ENCODE measurements at regions not wholly inside any gene's neighbourhood (a gene's known extent, or its start where the extent isn't known, plus 50 kb on each side); places are given as distances from the start of the nearest gene placed in this dataset.

- H3K27ac ChIP-seq, result no peak overlapping the region
- no peak for TF ChIP-seq CTCF (conservative IDR thresholded peaks at IDR 0.05)
- TF ChIP-seq ZFX (IDR thresholded peaks at IDR 0.05), result no peak
Observed at GRCh38 chr16:86355531-86355930, 154.8 kb upstream of the FOXF1 start.

GRCh38 chr16:86355951-86356350 is 154.4 kb upstream of the FOXF1 start:
- TF ChIP-seq ZFX (IDR thresholded peaks at IDR 0.05), result no peak
- no peak for TF ChIP-seq CTCF (conservative IDR thresholded peaks at IDR 0.05)
- H3K27ac ChIP-seq, result no peak overlapping the region

- no peak overlapping the region for H3K27ac ChIP-seq
- TF ChIP-seq ZFX (IDR thresholded peaks at IDR 0.05), result no peak
- TF ChIP-seq CTCF (conservative IDR thresholded peaks at IDR 0.05), result no peak
Observed at GRCh38 chr16:86356804-86357203, 153.5 kb upstream of the FOXF1 start.

GRCh38 chr16:86357303-86357702 is 153.0 kb upstream of the FOXF1 start:
- TF ChIP-seq ZFX (IDR thresholded peaks at IDR 0.05), result no peak
- TF ChIP-seq CTCF (conservative IDR thresholded peaks at IDR 0.05), result no peak
- no peak overlapping the region for H3K27ac ChIP-seq

- TF ChIP-seq CTCF (conservative IDR thresholded peaks at IDR 0.05) (no peak), ZFX (IDR thresholded peaks at IDR 0.05) (no peak)
- no peak overlapping the region for H3K27ac ChIP-seq
Observed at GRCh38 chr16:86357950-86358349, 152.4 kb upstream of the FOXF1 start.

- H3K27ac ChIP-seq, result no peak overlapping the region
- TF ChIP-seq CTCF (conservative IDR thresholded peaks at IDR 0.05), result no peak
- TF ChIP-seq ZFX (IDR thresholded peaks at IDR 0.05), result no peak
Observed at GRCh38 chr16:86359571-86359970, 150.8 kb upstream of the FOXF1 start.

- TF ChIP-seq ZFX (IDR thresholded peaks at IDR 0.05) (no peak), CTCF (conservative IDR thresholded peaks at IDR 0.05) (no peak)
- no peak overlapping the region for H3K27ac ChIP-seq
Observed at GRCh38 chr16:86362155-86362849, 148.0 kb upstream of the FOXF1 start.

Measured in C4-2B (cell line).